ENCODE measurements at regions not wholly inside any gene's neighbourhood (a gene's known extent, or its start where the extent isn't known, plus 50 kb on each side); places are given as distances from the start of the nearest gene placed in this dataset.

GRCh38 chr4:63869370-63869769 is 539.9 kb downstream of the TECRL start:
- H3K27me3 ChIP-seq, result no peaks in the 10 kb centered on the region
- TF ChIP-seq POLR2AphosphoS5 (IDR thresholded peaks at IDR 0.05) (no peak), POLR2A (IDR thresholded peaks at IDR 0.05) (no peak), CTCF (IDR thresholded peaks at IDR 0.05) (no peak), EP300 (IDR thresholded peaks at IDR 0.05; ENCODE audit: low read depth) (no peak)
- 90 to 98% methylated on average over 2 of the region's 2 CpGs for WGBS, 2 donors (ENCODE audit: low coverage in 1 of 2)
- no peaks in the 10 kb centered on the region for H3K9me3 ChIP-seq
- in situ Hi-C loops (cut with MboI; ENCODE audit: low pct_ligation_motif_present in 1 of 4, low pct_unique_long_range_greater_than_20kb in 1 of 4, low sequenced_read_pairs in 3 of 4), result no loop called here
- H3K36me3 ChIP-seq, result no peaks in the 10 kb centered on the region
- no peak overlapping the region for H3K27ac ChIP-seq
- no peak overlapping the region for H3K4me3 ChIP-seq
- DNase-seq, result no peak
- intact Hi-C loops (cut with DNase I; ENCODE audit: low total_unique reads), result no loop called here
- no peaks in the 10 kb centered on the region for H3K4me1 ChIP-seq

GRCh38 chr4:63851496-63851895 is 557.8 kb downstream of the TECRL start:
- WGBS, 2 donors (ENCODE audit: low coverage in 1 of 2), result 78 to 84% methylated on average over 2 of the region's 2 CpGs
- intact Hi-C loops (cut with DNase I; ENCODE audit: low total_unique reads) (no loop called here), in situ Hi-C loops (cut with MboI; ENCODE audit: low pct_ligation_motif_present in 1 of 4, low pct_unique_long_range_greater_than_20kb in 1 of 4, low sequenced_read_pairs in 3 of 4) (no loop called here)
- Histone ChIP-seq H3K4me1 (no peaks in the 10 kb centered on the region), H3K27me3 (no peaks in the 10 kb centered on the region), H3K9me3 (no peaks in the 10 kb centered on the region), H3K4me3 (no peak overlapping the region), H3K27ac (no peak overlapping the region), H3K36me3 (no peaks in the 10 kb centered on the region)
- TF ChIP-seq CTCF (IDR thresholded peaks at IDR 0.05) (no peak), POLR2AphosphoS5 (IDR thresholded peaks at IDR 0.05) (no peak)
- no peak for DNase-seq

- H3K27ac ChIP-seq, result no peak overlapping the region
- intact Hi-C loops (cut with DNase I; ENCODE audit: low total_unique reads), result no loop called here
- DNase-seq, result no peak
- in situ Hi-C loops (cut with MboI; ENCODE audit: low pct_ligation_motif_present in 1 of 4, low pct_unique_long_range_greater_than_20kb in 1 of 4, low sequenced_read_pairs in 3 of 4), result no loop called here
- H3K4me1 ChIP-seq, result no peaks in the 10 kb centered on the region
- WGBS, 2 donors (ENCODE audit: low coverage in 1 of 2), result 63 to 74% methylated on average over 2 to 3 of the region's 3 CpGs
- H3K4me3 ChIP-seq, result no peak overlapping the region
- no peaks in the 10 kb centered on the region for H3K27me3 ChIP-seq
- H3K36me3 ChIP-seq, result no peaks in the 10 kb centered on the region
- TF ChIP-seq POLR2A (IDR thresholded peaks at IDR 0.05), result no peak
- TF ChIP-seq POLR2AphosphoS5 (IDR thresholded peaks at IDR 0.05), result no peak
- TF ChIP-seq CTCF (IDR thresholded peaks at IDR 0.05), result no peak
- no peak for TF ChIP-seq EP300 (IDR thresholded peaks at IDR 0.05; ENCODE audit: low read depth)
- H3K9me3 ChIP-seq, result no peaks in the 10 kb centered on the region
Observed at GRCh38 chr4:63841266-63841665, 568.0 kb downstream of the TECRL start.

- Histone ChIP-seq H3K27ac (no peak overlapping the region), H3K9me3 (no peaks in the 10 kb centered on the region), H3K27me3 (no peaks in the 10 kb centered on the region), H3K4me1 (no peaks in the 10 kb centered on the region), H3K4me3 (no peak overlapping the region), H3K36me3 (no peaks in the 10 kb centered on the region)
- in situ Hi-C loops (cut with MboI; ENCODE audit: low pct_ligation_motif_present in 1 of 4, low pct_unique_long_range_greater_than_20kb in 1 of 4, low sequenced_read_pairs in 3 of 4), result no loop called here
- DNase-seq, result no peak
- WGBS, 2 donors (ENCODE audit: low coverage in 1 of 2), result 22 to 33% methylated on average over 1 to 2 of the region's 2 CpGs
- intact Hi-C loops (cut with DNase I; ENCODE audit: low total_unique reads), result no loop called here
- TF ChIP-seq POLR2AphosphoS5 (IDR thresholded peaks at IDR 0.05) (no peak), POLR2A (IDR thresholded peaks at IDR 0.05) (no peak), EP300 (IDR thresholded peaks at IDR 0.05; ENCODE audit: low read depth) (no peak), CTCF (IDR thresholded peaks at IDR 0.05) (no peak)
Observed at GRCh38 chr4:63831590-63832155, 577.6 kb downstream of the TECRL start.
